Peyer's patch (tissue), 4 donors: ENCODE measurements at regions not wholly inside any gene's neighbourhood (a gene's known extent, or its start where the extent isn't known, plus 50 kb on each side); places are given as distances from the start of the nearest gene placed in this dataset.

Experiments
- CTCF ChIP-seq, 6 experiments: fragments of 450-650 bp in 4 of 6; fragments of 200-600 bp in 2 of 6; sonication (generic) in 1 of 6; IDR thresholded peaks; one replicate each; pipeline ENCODE4 v1.5.1; 2017 to 2019; ENCODE audit warnings: antibody characterized with exemption in 6 of 6, mild to moderate bottlenecking in 3 of 6, moderate library complexity in 1 of 6
- POLR2A ChIP-seq, 2 donors: fragments of 450-650 bp; IDR thresholded peaks; one replicate each; pipeline ENCODE4 v1.5.1; 2017; ENCODE audit warnings: antibody characterized with exemption in 2 of 2, mild to moderate bottlenecking in 2 of 2, moderate library complexity in 2 of 2

- no peak for TF ChIP-seq POLR2A (IDR thresholded peaks at IDR 0.05)
- no peak for TF ChIP-seq CTCF (IDR thresholded peaks at IDR 0.05)
Observed at GRCh38 chr10:90302758-90303481, 554.9 kb downstream of the HTR7 start.
